ENCODE measurements at regions not wholly inside any gene's neighbourhood (a gene's known extent, or its start where the extent isn't known, plus 50 kb on each side); places are given as distances from the start of the nearest gene placed in this dataset.
"Not testable (repeated sequence)": the region's sequence is repeated elsewhere in the genome, so short reads cannot be mapped to it uniquely, and the experiment has no call there.

GRCh38 chr2:58594175-58594574 is 353.1 kb upstream of the FANCL start:
- Mint-ChIP-seq H3K27me3 (peaks cover 0 to 8% (median 0%) of the 10 kb centered on the region in 3 donors), H3K36me3 (no peaks in the 10 kb centered on the region), H3K9me3 (peaks cover 0 to 2% (median 0%) of the 10 kb centered on the region in 7 donors), H3K4me3 (no peak overlapping the region), H3K27ac (peak overlapping the region in 1 of 6 donors; percentile 11), H3K4me1 (no peaks in the 10 kb centered on the region)
- ATAC-seq (ENCODE audit: low read depth in 2 of 2) (no peak), DNase-seq (no peak)

DNA sequence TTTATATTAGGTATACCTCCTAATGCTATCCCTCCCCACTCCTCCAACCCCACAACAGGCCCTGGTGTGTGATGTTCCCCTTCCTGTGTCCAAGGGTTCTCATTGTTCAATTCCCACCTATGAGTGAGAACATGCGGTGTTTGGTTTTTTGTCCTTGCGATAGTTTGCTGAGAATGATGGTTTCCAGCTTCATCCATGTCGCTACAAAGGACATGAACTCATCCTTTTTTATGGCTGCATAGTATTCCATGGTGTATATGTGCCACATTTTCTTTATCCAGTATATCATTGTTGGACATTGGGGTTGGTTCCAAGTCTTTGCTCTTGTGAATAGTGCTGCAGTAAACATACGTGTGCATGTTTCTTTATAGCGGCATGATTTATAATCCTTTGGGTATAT is 345.1 kb upstream of the FANCL start:
- H3K9me3 Mint-ChIP-seq; H3K27ac Mint-ChIP-seq; H3K27me3 Mint-ChIP-seq; ATAC-seq (ENCODE audit: low read depth in 2 of 2); H3K36me3 Mint-ChIP-seq; H3K4me1 Mint-ChIP-seq; DNase-seq; H3K4me3 Mint-ChIP-seq: not testable (repeated sequence)

DNA sequence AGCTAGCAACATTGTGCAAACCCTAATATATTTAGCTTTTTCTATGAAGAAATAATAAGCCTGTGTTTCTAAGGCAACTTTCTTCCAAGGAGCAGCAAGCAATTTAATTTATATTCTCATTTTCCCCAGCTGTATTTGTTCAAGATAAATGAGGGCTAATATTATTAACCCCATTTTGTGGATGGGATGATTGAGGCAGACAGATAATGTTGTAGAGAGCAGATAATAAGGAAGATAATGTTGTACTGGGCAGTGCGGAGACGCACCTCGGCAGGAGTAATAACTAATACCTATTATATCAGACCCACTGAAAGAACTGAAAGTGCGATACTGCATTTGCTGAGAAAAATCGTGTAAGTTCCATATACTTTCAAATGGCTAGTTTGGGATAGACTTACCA is 344.1 kb upstream of the FANCL start:
- H3K4me1 Mint-ChIP-seq: no peaks in the 10 kb centered on the region
- no peaks in the 10 kb centered on the region for H3K9me3 Mint-ChIP-seq
- H3K27ac Mint-ChIP-seq: no peak overlapping the region
- H3K36me3 Mint-ChIP-seq: no peaks in the 10 kb centered on the region
- H3K27me3 Mint-ChIP-seq: peaks cover 0 to 7% (median 0%) of the 10 kb centered on the region in 3 donors
- ATAC-seq (ENCODE audit: low read depth in 2 of 2) (no peak), DNase-seq (no peak)
- no peak overlapping the region for H3K4me3 Mint-ChIP-seq

GRCh38 chr2:58584606-58585118 is 343.5 kb upstream of the FANCL start:
- Mint-ChIP-seq H3K9me3 (peaks cover 0 to 3% (median 0%) of the 10 kb centered on the region in 7 donors), H3K27me3 (peaks cover 0 to 7% (median 0%) of the 10 kb centered on the region in 3 donors), H3K36me3 (no peaks in the 10 kb centered on the region), H3K4me1 (no peaks in the 10 kb centered on the region), H3K27ac (no peak overlapping the region), H3K4me3 (no peak overlapping the region)
- ATAC-seq (ENCODE audit: low read depth in 2 of 2): no peak
- no peak for DNase-seq

GRCh38 chr2:58578276-58578675 is 337.2 kb upstream of the FANCL start:
- no peak overlapping the region for H3K27ac Mint-ChIP-seq
- DNase-seq: no peak
- H3K9me3 Mint-ChIP-seq: peaks cover 0 to 10% (median 0%) of the 10 kb centered on the region in 7 donors
- ATAC-seq (ENCODE audit: low read depth in 2 of 2): no peak
- H3K27me3 Mint-ChIP-seq: peaks cover 0 to 13% (median 9%) of the 10 kb centered on the region in 3 donors
- peak overlapping the region in 1 of 8 donors; percentile 11 for H3K4me3 Mint-ChIP-seq
- H3K4me1 Mint-ChIP-seq: no peaks in the 10 kb centered on the region
- H3K36me3 Mint-ChIP-seq: peaks cover 0 to 7% of the 10 kb centered on the region in 2 donors

- H3K9me3 Mint-ChIP-seq: peaks cover 0 to 9% (median 0%) of the 10 kb centered on the region in 7 donors
- no peak for DNase-seq
- H3K36me3 Mint-ChIP-seq: peaks cover 0 to 7% of the 10 kb centered on the region in 2 donors
- peaks cover 0 to 8% (median 6%) of the 10 kb centered on the region in 3 donors for H3K4me1 Mint-ChIP-seq
- H3K4me3 Mint-ChIP-seq: no peak overlapping the region
- peaks cover 0 to 13% (median 9%) of the 10 kb centered on the region in 3 donors for H3K27me3 Mint-ChIP-seq
- ATAC-seq (ENCODE audit: low read depth in 2 of 2): no peak
- H3K27ac Mint-ChIP-seq: no peak overlapping the region
These were observed 333.7 kb upstream of the FANCL start for GRCh38 chr2:58574873-58575272.

DNA sequence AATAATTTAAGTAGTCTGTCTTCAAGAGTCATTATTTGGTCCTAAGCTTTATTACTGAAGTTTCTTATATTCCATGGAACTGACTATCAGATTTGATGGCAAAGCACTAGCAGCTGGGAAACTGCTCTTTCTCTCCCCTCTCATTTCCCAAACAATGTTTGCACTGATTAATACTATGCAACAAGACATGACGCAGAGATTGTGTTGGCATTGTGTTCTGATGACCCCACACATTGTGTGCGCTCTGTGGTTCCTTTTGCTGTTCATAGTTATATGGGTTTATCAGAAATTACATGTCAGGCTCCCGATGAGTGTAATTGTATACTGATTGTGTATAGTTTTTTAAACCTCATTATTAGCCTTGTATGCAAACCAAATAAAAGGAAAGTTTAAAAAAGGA is 331.6 kb upstream of the FANCL start:
- Mint-ChIP-seq H3K27me3 (peaks cover 0 to 3% (median 1%) of the 10 kb centered on the region in 3 donors), H3K9me3 (no peaks in the 10 kb centered on the region), H3K4me3 (no peak overlapping the region), H3K4me1 (peaks cover 0 to 8% (median 6%) of the 10 kb centered on the region in 3 donors), H3K36me3 (no peaks in the 10 kb centered on the region), H3K27ac (peak overlapping the region in 1 of 6 donors; percentile 32)
- ATAC-seq (ENCODE audit: low read depth in 2 of 2) (no peak), DNase-seq (no peak)

- Mint-ChIP-seq H3K27me3 (no peaks in the 10 kb centered on the region), H3K27ac (no peak overlapping the region), H3K9me3 (no peaks in the 10 kb centered on the region), H3K36me3 (no peaks in the 10 kb centered on the region), H3K4me3 (peak overlapping the region in 2 of 8 donors; percentile 3 to 34), H3K4me1 (peaks cover 0 to 8% (median 6%) of the 10 kb centered on the region in 3 donors)
- ATAC-seq (ENCODE audit: low read depth in 2 of 2) (peak; percentile 43 to 63), DNase-seq (no peak)
These were observed 330.2 kb upstream of the FANCL start for GRCh38 chr2:58571181-58571852.

DNA sequence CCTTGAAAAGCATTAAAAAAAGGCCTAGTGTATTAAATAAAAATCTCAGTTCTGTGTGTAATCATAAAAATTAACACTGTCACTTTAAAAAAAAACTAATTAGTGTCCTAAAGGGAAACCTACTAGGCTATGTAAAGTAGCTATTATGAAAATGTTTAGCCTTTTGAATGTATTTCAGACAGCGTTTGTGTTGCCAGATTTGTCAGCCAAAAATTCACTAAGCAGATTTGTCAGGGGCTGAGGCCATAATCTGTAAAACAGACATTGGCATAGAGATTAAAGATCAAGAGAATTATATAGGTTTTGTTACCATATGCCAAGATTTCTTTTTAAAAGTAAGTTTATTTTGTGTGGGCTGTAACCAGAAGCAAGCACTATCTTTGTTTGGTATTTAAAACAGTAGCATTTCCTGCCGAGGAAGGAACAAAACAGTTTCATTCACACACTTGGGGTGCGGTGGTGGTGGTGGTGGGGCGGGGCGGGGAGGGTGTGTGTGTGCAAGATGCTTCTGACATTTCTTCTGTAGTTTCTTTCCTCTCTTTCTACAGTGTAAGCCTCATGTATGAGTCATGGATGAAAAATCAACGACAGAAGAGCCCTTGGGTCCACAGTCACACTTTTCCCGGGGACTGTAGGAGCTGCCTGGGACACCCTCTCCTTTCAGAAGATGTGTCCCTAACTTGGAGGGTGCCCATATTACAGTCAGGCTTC is 328.5 kb upstream of the FANCL start:
- DNase-seq: no peak
- Mint-ChIP-seq H3K27me3 (no peaks in the 10 kb centered on the region), H3K9me3 (no peaks in the 10 kb centered on the region)

DNA sequence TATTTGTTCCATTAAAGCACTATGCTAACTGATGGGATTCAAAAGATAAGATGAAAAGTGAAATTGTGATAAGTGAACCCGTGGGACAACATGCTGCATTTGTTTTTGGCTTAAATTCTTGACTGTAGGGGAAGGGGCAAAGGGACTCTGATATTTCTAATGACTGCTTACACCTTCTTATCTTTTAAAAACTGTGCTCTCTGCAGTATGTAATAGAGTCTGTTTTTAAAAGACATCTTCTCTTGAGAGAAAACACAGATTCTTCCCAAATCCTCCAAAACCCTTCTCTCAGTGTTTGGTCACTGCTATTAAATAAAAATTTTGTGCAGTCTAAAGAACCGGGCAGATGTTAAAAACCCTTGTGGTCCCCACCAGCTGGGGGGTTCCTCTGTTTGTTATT is 327.8 kb upstream of the FANCL start:
- H3K9me3 Mint-ChIP-seq: no peaks in the 10 kb centered on the region
- H3K27ac Mint-ChIP-seq: no peak overlapping the region
- no peaks in the 10 kb centered on the region for H3K36me3 Mint-ChIP-seq
- H3K4me3 Mint-ChIP-seq: no peak overlapping the region
- H3K27me3 Mint-ChIP-seq: no peaks in the 10 kb centered on the region
- DNase-seq: no peak
- no peak for ATAC-seq (ENCODE audit: low read depth in 2 of 2)
- H3K4me1 Mint-ChIP-seq: peaks cover 0 to 8% (median 6%) of the 10 kb centered on the region in 3 donors

More for the DNA sequence above, 328.5 kb upstream of the FANCL start:
- no peak overlapping the region for H3K27ac Mint-ChIP-seq
- H3K4me3 Mint-ChIP-seq: no peak overlapping the region
- no peaks in the 10 kb centered on the region for H3K36me3 Mint-ChIP-seq
- peaks cover 0 to 8% (median 6%) of the 10 kb centered on the region in 3 donors for H3K4me1 Mint-ChIP-seq
- ATAC-seq (ENCODE audit: low read depth in 2 of 2): no peak

GRCh38 chr2:58562276-58562675 is 321.2 kb upstream of the FANCL start:
- Mint-ChIP-seq H3K4me1 (no peaks in the 10 kb centered on the region), H3K27ac (no peak overlapping the region), H3K36me3 (no peaks in the 10 kb centered on the region), H3K27me3 (no peaks in the 10 kb centered on the region), H3K4me3 (no peak overlapping the region), H3K9me3 (no peaks in the 10 kb centered on the region)
- no peak for ATAC-seq (ENCODE audit: low read depth in 2 of 2)
- DNase-seq: no peak

GRCh38 chr2:58560531-58560930 is 319.4 kb upstream of the FANCL start:
- H3K4me1 Mint-ChIP-seq: no peaks in the 10 kb centered on the region
- no peak overlapping the region for H3K27ac Mint-ChIP-seq
- H3K27me3 Mint-ChIP-seq: peaks cover 0 to 9% (median 5%) of the 10 kb centered on the region in 3 donors
- H3K4me3 Mint-ChIP-seq: no peak overlapping the region
- no peaks in the 10 kb centered on the region for H3K9me3 Mint-ChIP-seq
- no peaks in the 10 kb centered on the region for H3K36me3 Mint-ChIP-seq
- no peak for DNase-seq
- no peak for ATAC-seq (ENCODE audit: low read depth in 2 of 2)

DNA sequence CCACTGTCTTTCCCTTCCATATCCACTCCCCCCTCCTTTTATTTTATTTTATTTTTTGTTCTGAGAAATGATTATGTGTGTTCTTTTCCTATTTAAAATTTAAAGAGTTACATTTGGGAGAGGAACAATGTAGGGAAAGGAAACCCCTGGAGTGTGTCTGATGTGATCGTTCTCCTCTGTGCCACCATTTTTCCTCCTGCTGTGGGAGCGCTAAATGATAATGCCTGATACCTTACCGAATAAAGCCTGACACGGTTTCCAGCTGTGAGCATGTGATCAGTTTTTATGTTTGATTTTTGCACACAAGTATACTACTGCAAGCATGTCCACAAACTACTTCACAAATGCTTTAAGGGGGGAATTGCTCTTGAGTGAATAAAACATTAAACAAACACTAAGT is 317.8 kb upstream of the FANCL start:
- Mint-ChIP-seq H3K27me3 (peaks cover 0 to 9% (median 5%) of the 10 kb centered on the region in 3 donors), H3K9me3 (no peaks in the 10 kb centered on the region), H3K4me1 (no peaks in the 10 kb centered on the region), H3K27ac (no peak overlapping the region), H3K4me3 (no peak overlapping the region), H3K36me3 (no peaks in the 10 kb centered on the region)
- ATAC-seq (ENCODE audit: low read depth in 2 of 2) (no peak), DNase-seq (no peak)

GRCh38 chr2:58557176-58557575 is 316.1 kb upstream of the FANCL start:
- Mint-ChIP-seq H3K4me3 (no peak overlapping the region), H3K4me1 (no peaks in the 10 kb centered on the region), H3K36me3 (no peaks in the 10 kb centered on the region), H3K9me3 (no peaks in the 10 kb centered on the region), H3K27me3 (peaks cover 0 to 9% (median 5%) of the 10 kb centered on the region in 3 donors), H3K27ac (no peak overlapping the region)
- ATAC-seq (ENCODE audit: low read depth in 2 of 2) (no peak), DNase-seq (no peak)

Measured in naive B cell (primary cell).